ENCODE measurements at regions not wholly inside any gene's neighbourhood (a gene's known extent, or its start where the extent isn't known, plus 50 kb on each side); places are given as distances from the start of the nearest gene placed in this dataset.
"Not testable (repeated sequence)": the region's sequence is repeated elsewhere in the genome, so short reads cannot be mapped to it uniquely, and the experiment has no call there.

DNA sequence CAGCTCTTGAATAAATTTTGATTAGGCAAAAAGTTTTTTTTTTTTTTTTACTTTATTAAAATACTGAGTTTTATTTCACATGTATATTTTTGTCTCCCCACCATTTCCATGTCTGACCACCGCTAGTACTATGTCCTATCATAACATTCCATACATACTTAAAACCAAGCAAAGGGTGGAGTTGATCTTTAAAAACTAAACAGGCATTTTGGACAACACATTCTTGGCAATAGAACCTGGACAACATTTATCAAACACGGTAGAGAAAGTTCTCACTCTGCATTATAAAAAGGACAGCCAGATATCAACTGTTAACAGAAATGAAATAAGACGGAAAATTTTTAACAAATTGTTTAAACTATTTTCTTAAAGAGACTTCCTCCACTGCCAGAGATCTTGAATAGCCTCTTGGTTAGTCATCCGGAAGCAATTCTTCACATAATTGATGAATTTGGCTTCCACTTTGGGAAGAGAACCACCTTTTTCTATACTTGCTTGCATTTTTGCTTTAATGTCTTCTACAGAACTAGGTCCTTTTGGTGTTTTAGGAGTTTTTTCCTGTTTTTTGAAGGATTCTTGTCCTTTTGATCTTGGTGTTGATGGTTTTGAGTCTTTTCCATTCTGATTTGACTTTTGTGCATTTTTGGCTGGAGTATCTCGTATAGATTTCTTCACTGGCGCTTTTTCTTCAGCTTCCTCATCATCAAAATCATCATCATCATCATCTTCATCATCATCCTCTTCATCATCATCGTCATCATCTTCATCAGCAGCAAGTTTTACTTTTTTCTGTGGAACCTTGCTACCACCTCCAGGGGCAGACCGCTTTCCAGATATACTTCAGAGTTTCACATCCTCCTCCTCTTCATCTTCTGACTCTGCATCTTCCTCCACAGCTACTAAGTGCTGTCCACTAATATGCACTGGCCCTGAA is 58.7 kb downstream of the POU5F2 start:
- H3K4me1 ChIP-seq (ENCODE audit: low read depth, poor library complexity, severe bottlenecking); H3K36me3 ChIP-seq (ENCODE audit: insufficient read depth); H3K4me2 ChIP-seq; H3K4me3 ChIP-seq (IDR thresholded peaks at IDR 0.05; ENCODE audit: insufficient read depth, low read depth, low read length); H3K27ac ChIP-seq; H3K9ac ChIP-seq; H2AFZ ChIP-seq (ENCODE audit: low read depth); H3K27me3 ChIP-seq (ENCODE audit: insufficient read depth, low read depth); H3K79me2 ChIP-seq (ENCODE audit: insufficient read depth, low read depth); H4K20me1 ChIP-seq (ENCODE audit: insufficient read depth): not testable (repeated sequence)

DNA sequence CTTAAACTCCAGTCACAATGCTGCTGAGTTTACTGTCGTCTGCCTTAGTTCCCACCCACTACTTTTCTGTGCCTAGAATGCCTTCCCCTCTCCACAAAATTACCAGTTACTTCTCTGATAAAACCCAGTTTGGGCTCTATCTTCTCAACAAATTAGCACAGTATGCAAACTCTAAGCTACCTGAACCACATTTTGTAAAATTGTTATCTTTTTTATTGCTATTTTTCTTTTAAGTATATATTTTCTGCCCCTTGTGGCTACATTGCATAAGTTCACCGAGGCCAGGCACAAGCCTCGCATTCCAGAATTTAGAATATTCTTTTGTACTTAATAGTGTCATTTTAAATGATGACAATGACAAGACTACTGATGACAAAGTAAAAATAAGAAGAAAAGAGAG is 60.0 kb downstream of the POU5F2 start:
- H3K27me3 ChIP-seq (ENCODE audit: insufficient read depth, low read depth): no peaks in the 10 kb centered on the region
- H3K27ac ChIP-seq: no peak overlapping the region
- H3K36me3 ChIP-seq (ENCODE audit: insufficient read depth): no peaks in the 10 kb centered on the region
- TF ChIP-seq CTCF (conservative IDR thresholded peaks at IDR 0.05; ENCODE audit: low read depth, low read length): no peak; the same call in 1 of the 2 replicates
- peaks cover 17% of the 10 kb centered on the region for H3K4me1 ChIP-seq (ENCODE audit: low read depth, poor library complexity, severe bottlenecking)
- no peaks in the 10 kb centered on the region for H3K79me2 ChIP-seq (ENCODE audit: insufficient read depth, low read depth)
- H3K4me3 ChIP-seq (IDR thresholded peaks at IDR 0.05; ENCODE audit: insufficient read depth, low read depth, low read length): no peak overlapping the region
- H3K9ac ChIP-seq: no peak overlapping the region
- H4K20me1 ChIP-seq (ENCODE audit: insufficient read depth): no peaks in the 10 kb centered on the region
- no peak overlapping the region for H3K4me2 ChIP-seq
- no peak overlapping the region for H2AFZ ChIP-seq (ENCODE audit: low read depth)

DNA sequence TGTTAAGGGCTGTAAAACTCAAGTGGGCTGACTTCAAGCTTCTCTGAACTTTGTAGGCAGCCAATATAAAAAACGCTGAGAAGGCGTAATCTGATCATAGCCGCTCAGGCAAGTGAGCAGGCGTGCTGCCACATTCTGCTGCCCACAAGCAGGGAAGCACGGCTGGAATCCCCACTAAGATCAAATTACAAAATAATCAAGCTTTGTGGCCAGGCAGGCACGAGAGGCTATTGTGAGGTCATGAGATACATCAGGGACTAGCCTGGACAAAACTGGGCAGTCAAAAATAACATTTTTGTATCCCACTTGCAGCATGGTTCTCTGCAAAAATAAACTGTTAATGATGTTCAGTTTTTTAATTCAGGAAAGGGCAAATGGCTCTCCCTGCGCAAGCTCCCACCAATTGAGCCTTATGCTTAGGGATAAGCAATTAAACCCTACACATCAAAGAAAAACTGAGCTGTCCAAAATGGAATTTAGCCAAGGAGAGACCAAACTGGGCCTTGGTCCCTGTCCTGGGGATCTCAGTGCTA is 64.0 kb downstream of the POU5F2 start:
- no peaks in the 10 kb centered on the region for H4K20me1 ChIP-seq (ENCODE audit: insufficient read depth)
- no peak overlapping the region for H3K9ac ChIP-seq
- H3K4me2 ChIP-seq: peak overlapping the region; percentile 37
- no peaks in the 10 kb centered on the region for H3K27me3 ChIP-seq (ENCODE audit: insufficient read depth, low read depth)
- no peak overlapping the region for H2AFZ ChIP-seq (ENCODE audit: low read depth)
- H3K36me3 ChIP-seq (ENCODE audit: insufficient read depth): no peaks in the 10 kb centered on the region
- H3K27ac ChIP-seq: no peak overlapping the region; the same call in 1 of the 2 replicates
- peaks cover 40% of the 10 kb centered on the region for H3K4me1 ChIP-seq (ENCODE audit: low read depth, poor library complexity, severe bottlenecking)
- no peak for TF ChIP-seq CTCF (conservative IDR thresholded peaks at IDR 0.05; ENCODE audit: low read depth, low read length)
- H3K4me3 ChIP-seq (IDR thresholded peaks at IDR 0.05; ENCODE audit: insufficient read depth, low read depth, low read length): no peak overlapping the region
- no peaks in the 10 kb centered on the region for H3K79me2 ChIP-seq (ENCODE audit: insufficient read depth, low read depth)

DNA sequence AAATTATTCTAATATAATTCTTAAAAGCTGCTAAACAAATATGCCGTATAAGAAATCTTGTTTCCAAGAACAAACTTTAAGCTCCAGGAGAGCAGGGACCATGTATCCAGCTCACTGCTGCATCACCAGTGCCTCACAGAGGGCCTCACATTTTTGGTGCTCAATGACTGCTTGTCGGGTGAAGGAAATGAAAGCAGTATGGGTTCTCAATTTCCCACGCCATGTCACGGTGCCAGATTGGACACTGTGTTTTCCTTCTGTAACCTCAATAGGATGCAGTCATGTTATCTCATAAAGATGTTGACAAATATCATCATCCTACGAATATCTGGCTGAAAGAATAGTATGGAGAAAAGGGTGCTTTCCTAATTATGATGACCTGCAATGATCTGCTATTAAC is 64.7 kb downstream of the POU5F2 start:
- no peak overlapping the region for H3K4me3 ChIP-seq (IDR thresholded peaks at IDR 0.05; ENCODE audit: insufficient read depth, low read depth, low read length)
- no peaks in the 10 kb centered on the region for H3K79me2 ChIP-seq (ENCODE audit: insufficient read depth, low read depth)
- no peak overlapping the region for H3K9ac ChIP-seq
- peak overlapping the region; percentile 37 for H3K4me2 ChIP-seq
- no peak overlapping the region; the same call in 1 of the 2 replicates for H3K27ac ChIP-seq
- H4K20me1 ChIP-seq (ENCODE audit: insufficient read depth): no peaks in the 10 kb centered on the region
- peaks cover 40% of the 10 kb centered on the region for H3K4me1 ChIP-seq (ENCODE audit: low read depth, poor library complexity, severe bottlenecking)
- no peaks in the 10 kb centered on the region for H3K36me3 ChIP-seq (ENCODE audit: insufficient read depth)
- TF ChIP-seq CTCF (conservative IDR thresholded peaks at IDR 0.05; ENCODE audit: low read depth, low read length): no peak
- no peaks in the 10 kb centered on the region for H3K27me3 ChIP-seq (ENCODE audit: insufficient read depth, low read depth)
- H2AFZ ChIP-seq (ENCODE audit: low read depth): no peak overlapping the region

All from KMS-11 (cell line).